ENCODE measurements at regions not wholly inside any gene's neighbourhood (a gene's known extent, or its start where the extent isn't known, plus 50 kb on each side); places are given as distances from the start of the nearest gene placed in this dataset.

GRCh38 chr14:26855077-26855753, 257.4 kb upstream of the NOVA1 start:
- TF ChIP-seq CTCF (tag by site-specific recombination; IDR thresholded peaks at IDR 0.05) (no peak), ZNF76 (tag by site-specific recombination; IDR thresholded peaks at IDR 0.05; ENCODE audit: borderline replicate concordance, low read depth) (no peak), ATF2 (tag by site-specific recombination; IDR thresholded peaks at IDR 0.05; ENCODE audit: low read depth) (no peak), ZSCAN23 (tag by site-specific recombination; IDR thresholded peaks at IDR 0.05) (no peak), PBX3 (CRISPR knock-in tag; IDR thresholded peaks at IDR 0.05) (no peak), ZNF777 (tag by site-specific recombination; IDR thresholded peaks at IDR 0.05; ENCODE audit: borderline replicate concordance) (no peak), ZNF18 (tag by site-specific recombination; IDR thresholded peaks at IDR 0.05) (no peak), ZNF248 (tag by site-specific recombination; IDR thresholded peaks at IDR 0.05) (no peak)

All from HEK293 (cell line).